GM18502 (cell line): ENCODE measurements at regions not wholly inside any gene's neighbourhood (a gene's known extent, or its start where the extent isn't known, plus 50 kb on each side); places are given as distances from the start of the nearest gene placed in this dataset.
"Not testable (repeated sequence)": the region's sequence is repeated elsewhere in the genome, so short reads cannot be mapped to it uniquely, and the experiment has no call there.

Source experiments
- ATAC-seq: cut with Tn5 transposase; IDR thresholded peaks from one replicate; pipeline ENCODE4 v1.9.1; 2021; ENCODE audit warnings: mild to moderate bottlenecking; ENCODE audit not compliant: unreplicated experiment, poor library complexity

GRCh38 chr20:22729616-22730236 lies 145.4 kb upstream of the FOXA2 start:
- ATAC-seq: no peak

GRCh38 chr20:22732751-22733150 lies 148.4 kb upstream of the FOXA2 start:
- no peak for ATAC-seq

- not testable (repeated sequence) for ATAC-seq
These were observed 150.7 kb upstream of the FOXA2 start for GRCh38 chr20:22734946-22735647.

GRCh38 chr20:22740829-22741228 lies 156.5 kb upstream of the FOXA2 start:
- no peak for ATAC-seq

- ATAC-seq: no peak
These were observed 160.2 kb upstream of the FOXA2 start for GRCh38 chr20:22744341-22745193.

GRCh38 chr20:22745194-22745500 lies 160.8 kb upstream of the FOXA2 start:
- no peak for ATAC-seq

GRCh38 chr20:22746957-22747356 lies 162.6 kb upstream of the FOXA2 start:
- ATAC-seq: no peak

GRCh38 chr20:22752324-22752723 lies 168.0 kb upstream of the FOXA2 start:
- ATAC-seq: no peak

- ATAC-seq: no peak
These were observed 173.2 kb upstream of the FOXA2 start for GRCh38 chr20:22757424-22758183.

- no peak for ATAC-seq
These were observed 174.4 kb upstream of the FOXA2 start for GRCh38 chr20:22758815-22759214.

- no peak for ATAC-seq
These were observed 178.3 kb upstream of the FOXA2 start for GRCh38 chr20:22762576-22763256.

- no peak for ATAC-seq
These were observed 179.0 kb upstream of the FOXA2 start for GRCh38 chr20:22763257-22763906.

- no peak for ATAC-seq
These were observed 184.2 kb upstream of the FOXA2 start for GRCh38 chr20:22768266-22769178.

GRCh38 chr20:22770241-22770800 lies 185.9 kb upstream of the FOXA2 start:
- no peak for ATAC-seq

GRCh38 chr20:22771706-22772105 lies 187.3 kb upstream of the FOXA2 start:
- ATAC-seq: no peak

- ATAC-seq: no peak
These were observed 189.0 kb upstream of the FOXA2 start for GRCh38 chr20:22773344-22773743.

GRCh38 chr20:22775256-22775655 lies 190.9 kb upstream of the FOXA2 start:
- ATAC-seq: no peak

GRCh38 chr20:22775671-22776139 lies 191.3 kb upstream of the FOXA2 start:
- ATAC-seq: no peak
